H1 (cell line): ENCODE measurements at regions not wholly inside any gene's neighbourhood (a gene's known extent, or its start where the extent isn't known, plus 50 kb on each side); places are given as distances from the start of the nearest gene placed in this dataset.

Experiments
- PHF8 ChIP-seq: fragments of 200-600 bp; sonication (generic); conservative IDR thresholded peaks from 2 replicates; pipeline ENCODE4 v1.7.1; 2012; ENCODE audit warnings: low read depth, mild to moderate bottlenecking, inconsistent platforms, low read length, moderate library complexity
- SP1 ChIP-seq: IDR thresholded peaks from 2 replicates; pipeline ENCODE4 v1.6.1; 2011; ENCODE audit warnings: low read depth, low read length

- TF ChIP-seq SP1 (no peak), PHF8 (no peak)
These were observed 644.1 kb downstream of the LMO4 start (continued) for GRCh38 chr1:87972811-87973210.
